ENCODE measurements at regions not wholly inside any gene's neighbourhood (a gene's known extent, or its start where the extent isn't known, plus 50 kb on each side); places are given as distances from the start of the nearest gene placed in this dataset.

- no peak for TF ChIP-seq CTCF (IDR thresholded peaks at IDR 0.05)
- no peak for TF ChIP-seq POLR2A (IDR thresholded peaks at IDR 0.05)
Observed at GRCh38 chr9:6105738-6106137, 90.3 kb upstream of the RANBP6 start.
